ENCODE measurements at regions not wholly inside any gene's neighbourhood (a gene's known extent, or its start where the extent isn't known, plus 50 kb on each side); places are given as distances from the start of the nearest gene placed in this dataset.

DNA sequence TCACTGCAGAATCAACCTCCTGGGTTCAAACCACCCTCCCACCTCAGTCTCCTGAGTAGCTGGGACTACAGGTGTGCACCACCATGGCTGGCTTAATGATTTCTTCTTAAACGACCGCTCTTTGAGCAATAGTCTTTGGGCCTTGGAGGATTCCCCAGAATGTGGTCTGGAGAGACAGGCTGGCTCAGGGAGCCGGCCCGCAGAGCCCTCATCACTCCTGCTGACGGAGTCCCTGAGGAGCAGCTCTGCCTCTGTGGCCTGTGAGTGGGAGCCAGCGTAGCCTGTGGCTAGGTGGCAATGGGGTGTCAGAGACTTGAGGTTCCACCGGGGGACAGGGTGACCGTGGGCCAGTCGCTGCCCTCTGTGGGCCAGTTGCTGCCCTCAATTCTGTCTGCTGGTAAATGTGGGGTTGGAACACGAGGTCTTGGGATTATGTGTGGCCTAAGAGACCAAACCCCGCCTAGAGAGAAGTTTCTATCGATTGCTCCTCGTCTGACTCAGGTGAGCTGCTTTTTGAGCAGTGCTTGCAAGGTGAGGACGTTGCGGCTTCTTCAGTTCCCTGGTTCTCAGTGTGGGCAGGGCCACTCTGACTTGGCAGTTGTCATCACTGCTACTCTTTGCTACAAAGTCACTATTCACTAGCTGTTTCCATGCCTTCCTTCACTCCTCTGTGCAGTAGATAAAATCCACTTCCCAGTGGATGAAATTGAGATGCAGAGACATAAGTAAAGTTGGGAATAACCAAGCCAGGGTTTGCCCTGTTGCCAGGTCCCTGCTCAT lies 124.8 kb upstream of the NECTIN1 start:
- no peak overlapping the region for H3K9ac ChIP-seq
- H3K4me1 ChIP-seq, result no peaks in the 10 kb centered on the region
- H3K79me2 ChIP-seq, result no peaks in the 10 kb centered on the region
- H3K4me2 ChIP-seq (ENCODE audit: low read length), result no peak overlapping the region
- H3K27ac ChIP-seq, result no peak overlapping the region
- no peak overlapping the region for H3K4me3 ChIP-seq (ENCODE audit: low read depth, low read length)
- H2AFZ ChIP-seq, result no peak overlapping the region
- no peaks in the 10 kb centered on the region for H3K27me3 ChIP-seq (ENCODE audit: control insufficient read depth, insufficient read depth, low read length)
- TF ChIP-seq, protein P1, sequence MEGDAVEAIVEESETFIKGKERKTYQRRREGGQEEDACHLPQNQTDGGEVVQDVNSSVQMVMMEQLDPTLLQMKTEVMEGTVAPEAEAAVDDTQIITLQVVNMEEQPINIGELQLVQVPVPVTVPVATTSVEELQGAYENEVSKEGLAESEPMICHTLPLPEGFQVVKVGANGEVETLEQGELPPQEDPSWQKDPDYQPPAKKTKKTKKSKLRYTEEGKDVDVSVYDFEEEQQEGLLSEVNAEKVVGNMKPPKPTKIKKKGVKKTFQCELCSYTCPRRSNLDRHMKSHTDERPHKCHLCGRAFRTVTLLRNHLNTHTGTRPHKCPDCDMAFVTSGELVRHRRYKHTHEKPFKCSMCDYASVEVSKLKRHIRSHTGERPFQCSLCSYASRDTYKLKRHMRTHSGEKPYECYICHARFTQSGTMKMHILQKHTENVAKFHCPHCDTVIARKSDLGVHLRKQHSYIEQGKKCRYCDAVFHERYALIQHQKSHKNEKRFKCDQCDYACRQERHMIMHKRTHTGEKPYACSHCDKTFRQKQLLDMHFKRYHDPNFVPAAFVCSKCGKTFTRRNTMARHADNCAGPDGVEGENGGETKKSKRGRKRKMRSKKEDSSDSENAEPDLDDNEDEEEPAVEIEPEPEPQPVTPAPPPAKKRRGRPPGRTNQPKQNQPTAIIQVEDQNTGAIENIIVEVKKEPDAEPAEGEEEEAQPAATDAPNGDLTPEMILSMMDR (IDR thresholded peaks at IDR 0.05), result no peak
- H3K9me3 ChIP-seq (ENCODE audit: control insufficient read depth, low read length), result no peaks in the 10 kb centered on the region
- no peaks in the 10 kb centered on the region for H3K36me3 ChIP-seq (ENCODE audit: control insufficient read depth, insufficient read depth, low read length)

DNA sequence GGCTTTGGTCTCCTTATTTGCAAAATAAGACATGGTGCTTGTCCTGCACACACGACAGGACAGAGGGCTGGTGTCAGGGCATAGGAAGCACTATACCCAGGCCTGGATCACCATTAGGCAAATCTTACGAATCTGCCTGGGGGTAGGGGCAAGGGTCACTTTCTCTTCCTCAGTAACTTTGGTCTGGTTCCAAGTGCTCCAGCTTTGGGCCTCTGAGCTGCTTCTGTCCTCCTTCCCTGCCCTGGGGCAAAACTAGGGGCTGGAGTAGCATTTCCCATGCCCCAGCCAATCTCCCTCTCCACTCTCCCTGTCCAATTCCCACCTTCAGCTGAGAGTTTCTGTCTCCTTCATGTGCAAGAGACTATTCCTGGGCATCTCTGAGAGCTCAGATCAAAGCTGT lies 123.7 kb upstream of the NECTIN1 start:
- TF ChIP-seq, protein P1 (IDR thresholded peaks at IDR 0.05), result no peak
- Histone ChIP-seq H3K9me3 (ENCODE audit: control insufficient read depth, low read length) (no peaks in the 10 kb centered on the region), H3K4me1 (no peaks in the 10 kb centered on the region)

DNA sequence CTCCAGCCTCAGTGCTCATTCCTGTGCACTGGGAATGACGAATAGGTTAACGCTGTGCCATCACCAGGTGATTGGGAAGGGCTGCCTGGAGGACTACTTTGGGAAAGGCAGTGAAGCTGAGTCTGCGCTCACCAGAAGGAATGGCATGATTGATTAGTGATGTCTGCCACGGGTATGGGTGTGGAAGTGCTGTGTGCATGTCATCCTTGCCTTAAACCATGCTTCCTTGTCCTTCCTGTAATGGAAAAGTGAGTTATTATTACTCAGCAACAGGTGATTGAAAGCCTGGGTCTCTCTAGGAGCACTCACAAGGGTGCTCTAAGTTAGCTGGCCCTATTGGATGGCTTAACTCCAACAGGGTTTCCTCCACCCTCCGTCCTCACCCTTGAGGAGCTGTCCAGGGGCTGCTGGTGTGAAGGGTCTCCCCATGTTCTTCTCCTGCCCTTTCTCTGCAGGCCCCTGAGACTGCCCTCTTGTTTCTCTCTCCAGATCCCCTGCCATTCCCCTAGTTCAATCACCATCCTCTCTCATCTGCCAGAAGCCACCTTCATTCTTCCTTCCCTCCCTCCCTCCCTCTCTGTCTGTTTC lies 121.9 kb upstream of the NECTIN1 start:
- no peak overlapping the region for H3K4me3 ChIP-seq (ENCODE audit: low read depth, low read length)
- no peaks in the 10 kb centered on the region for H3K79me2 ChIP-seq
- no peaks in the 10 kb centered on the region for H3K36me3 ChIP-seq (ENCODE audit: control insufficient read depth, insufficient read depth, low read length)
- no peak overlapping the region for H3K9ac ChIP-seq
- TF ChIP-seq, protein P1 (IDR thresholded peaks at IDR 0.05), result no peak
- no peak overlapping the region for H2AFZ ChIP-seq
- H3K27ac ChIP-seq, result no peak overlapping the region
- H3K4me2 ChIP-seq (ENCODE audit: low read length), result no peak overlapping the region
- H3K27me3 ChIP-seq (ENCODE audit: control insufficient read depth, insufficient read depth, low read length), result no peaks in the 10 kb centered on the region
- H3K9me3 ChIP-seq (ENCODE audit: control insufficient read depth, low read length), result no peaks in the 10 kb centered on the region
- H3K4me1 ChIP-seq, result no peaks in the 10 kb centered on the region

More for the DNA sequence above, 123.7 kb upstream of the NECTIN1 start:
- H2AFZ ChIP-seq, result no peak overlapping the region
- H3K27me3 ChIP-seq (ENCODE audit: control insufficient read depth, insufficient read depth, low read length), result no peaks in the 10 kb centered on the region
- H3K4me3 ChIP-seq (ENCODE audit: low read depth, low read length), result no peak overlapping the region
- no peak overlapping the region for H3K27ac ChIP-seq
- H3K4me2 ChIP-seq (ENCODE audit: low read length), result no peak overlapping the region
- H3K79me2 ChIP-seq, result no peaks in the 10 kb centered on the region
- no peak overlapping the region for H3K9ac ChIP-seq
- H3K36me3 ChIP-seq (ENCODE audit: control insufficient read depth, insufficient read depth, low read length), result no peaks in the 10 kb centered on the region

DNA sequence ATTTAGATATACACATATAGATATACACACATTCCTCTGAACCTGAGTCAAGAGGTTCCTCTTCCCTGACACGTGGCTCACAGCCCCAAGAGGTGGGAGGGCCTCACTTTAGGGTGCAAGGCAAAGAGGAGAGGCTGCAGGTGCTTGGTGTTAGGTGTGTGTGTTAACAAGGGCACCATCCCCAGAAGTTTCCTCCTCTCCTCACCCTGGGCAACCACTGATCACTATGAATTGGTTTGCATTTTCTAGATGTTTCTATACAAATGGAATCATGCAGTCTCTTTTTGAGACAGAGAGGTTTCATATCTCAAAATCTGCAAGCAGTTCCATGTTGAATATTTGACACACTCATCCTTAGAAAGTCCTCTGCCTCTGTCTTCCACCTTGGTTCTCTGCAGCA lies 120.9 kb upstream of the NECTIN1 start:
- Histone ChIP-seq H3K9me3 (ENCODE audit: control insufficient read depth, low read length) (no peaks in the 10 kb centered on the region), H3K4me3 (ENCODE audit: low read depth, low read length) (no peak overlapping the region), H3K27me3 (ENCODE audit: control insufficient read depth, insufficient read depth, low read length) (no peaks in the 10 kb centered on the region), H3K79me2 (no peaks in the 10 kb centered on the region), H3K9ac (no peak overlapping the region), H2AFZ (no peak overlapping the region), H3K4me1 (no peaks in the 10 kb centered on the region), H3K36me3 (ENCODE audit: control insufficient read depth, insufficient read depth, low read length) (no peaks in the 10 kb centered on the region), H3K27ac (no peak overlapping the region), H3K4me2 (ENCODE audit: low read length) (no peak overlapping the region)
- TF ChIP-seq, protein P1 (IDR thresholded peaks at IDR 0.05), result no peak

All from parathyroid adenoma (tissue), 2 donors.